Mesodermal cell (in vitro differentiated cells): ENCODE measurements at regions not wholly inside any gene's neighbourhood (a gene's known extent, or its start where the extent isn't known, plus 50 kb on each side); places are given as distances from the start of the nearest gene placed in this dataset.

Source experiments
- H3K27ac ChIP-seq: 2 replicates; pipeline ENCODE4 v1.7.0; 2013; ENCODE audit warnings: mild to moderate bottlenecking, low read depth, low read length, moderate library complexity; ENCODE audit not compliant: severe bottlenecking
- H3K36me3 ChIP-seq: 2 replicates; pipeline ENCODE4 v1.7.1; 2013; ENCODE audit warnings: mild to moderate bottlenecking, low read length, moderate library complexity; ENCODE audit not compliant: control insufficient read depth, insufficient read depth
- H3K4me1 ChIP-seq: one replicate; pipeline ENCODE4 v1.7.1; 2013; ENCODE audit warnings: mild to moderate bottlenecking, low read length; ENCODE audit not compliant: insufficient read depth, control insufficient read depth, poor library complexity, severe bottlenecking
- H3K4me3 ChIP-seq: 2 replicates; pipeline ENCODE4 v1.7.0; 2013; ENCODE audit warnings: low read length, control low read depth, mild to moderate bottlenecking; ENCODE audit not compliant: insufficient read depth, poor library complexity, severe bottlenecking; ENCODE audit errors: extremely low read depth
- H3K9me3 ChIP-seq: 2 replicates; pipeline ENCODE4 v1.7.1; 2013; ENCODE audit warnings: mild to moderate bottlenecking, low read length, moderate library complexity; ENCODE audit not compliant: control insufficient read depth
- WGBS, 2 experiments: methylation state at CpG; one replicate each; pipeline ENCODE4 v1.1.5; 2013; ENCODE audit warnings: missing lambda C conversion rate in 2 of 2; ENCODE audit not compliant: insufficient coverage in 2 of 2; 5-methylcytosine and 5-hydroxymethylcytosine counted together

GRCh38 chr2:58664523-58665151 lies 423.5 kb upstream of the FANCL start:
- Histone ChIP-seq H3K4me1 (peaks cover 6% of the 10 kb centered on the region), H3K36me3 (no peaks in the 10 kb centered on the region), H3K27ac (no peak overlapping the region), H3K9me3 (no peaks in the 10 kb centered on the region), H3K4me3 (no peak overlapping the region)
- 100% methylated on average over 3 to 4 of the region's 5 CpGs for WGBS, 2 experiments

GRCh38 chr2:58660046-58660445 lies 418.9 kb upstream of the FANCL start:
- Histone ChIP-seq H3K4me3 (no peak overlapping the region), H3K36me3 (no peaks in the 10 kb centered on the region), H3K4me1 (peaks cover 6% of the 10 kb centered on the region), H3K27ac (no peak overlapping the region), H3K9me3 (no peaks in the 10 kb centered on the region)
- 85 to 90% methylated on average over 4 of the region's 4 CpGs for WGBS, 2 experiments

DNA sequence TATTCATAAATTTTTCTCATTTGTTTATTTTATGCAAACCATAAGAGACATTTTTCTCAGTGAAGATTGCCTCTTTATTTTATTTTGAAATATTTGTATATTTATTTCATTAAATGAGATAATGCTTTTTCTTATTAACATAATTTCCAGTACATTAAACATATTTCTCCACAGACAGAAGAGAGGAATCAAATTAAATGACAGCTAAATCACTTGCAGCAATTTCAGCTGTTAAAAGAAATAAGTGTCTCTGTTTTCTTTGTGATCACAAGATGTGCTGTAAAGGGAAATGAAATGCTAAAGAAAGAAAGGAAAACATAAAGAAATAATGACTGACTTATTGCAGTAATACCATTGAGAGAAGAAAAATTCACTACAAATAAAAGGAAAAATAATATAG lies 414.0 kb upstream of the FANCL start:
- no peaks in the 10 kb centered on the region for H3K9me3 ChIP-seq
- H3K4me3 ChIP-seq, result no peak overlapping the region
- H3K36me3 ChIP-seq, result no peaks in the 10 kb centered on the region
- no peak overlapping the region for H3K27ac ChIP-seq
- peaks cover 5% of the 10 kb centered on the region for H3K4me1 ChIP-seq

DNA sequence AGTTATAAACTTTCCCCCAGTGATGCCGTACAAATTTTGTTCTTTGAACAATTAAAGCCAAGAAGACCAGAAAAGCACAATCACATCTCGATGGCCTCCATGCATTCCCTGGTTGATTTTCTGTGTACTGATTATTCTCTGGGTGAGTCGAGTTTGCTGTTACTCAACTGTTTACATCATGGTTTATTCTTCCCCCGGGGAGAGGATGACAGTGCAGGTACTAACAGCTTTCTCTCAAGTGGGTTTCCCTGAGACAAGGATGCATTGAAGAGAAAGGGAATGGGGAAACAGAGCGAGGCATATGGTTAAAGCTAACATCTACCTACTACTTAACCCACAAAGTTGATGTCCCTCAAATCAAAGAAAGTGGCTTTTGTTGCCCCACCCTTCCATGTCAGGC lies 410.8 kb upstream of the FANCL start:
- Histone ChIP-seq H3K27ac (no peak overlapping the region), H3K36me3 (no peaks in the 10 kb centered on the region), H3K4me1 (no peaks in the 10 kb centered on the region), H3K4me3 (no peak overlapping the region), H3K9me3 (no peaks in the 10 kb centered on the region)
- WGBS, 2 experiments, result 80% methylated on average over 1 of the region's 5 CpGs; no CpG with 5 or more reads in 1 of the 2 experiments

DNA sequence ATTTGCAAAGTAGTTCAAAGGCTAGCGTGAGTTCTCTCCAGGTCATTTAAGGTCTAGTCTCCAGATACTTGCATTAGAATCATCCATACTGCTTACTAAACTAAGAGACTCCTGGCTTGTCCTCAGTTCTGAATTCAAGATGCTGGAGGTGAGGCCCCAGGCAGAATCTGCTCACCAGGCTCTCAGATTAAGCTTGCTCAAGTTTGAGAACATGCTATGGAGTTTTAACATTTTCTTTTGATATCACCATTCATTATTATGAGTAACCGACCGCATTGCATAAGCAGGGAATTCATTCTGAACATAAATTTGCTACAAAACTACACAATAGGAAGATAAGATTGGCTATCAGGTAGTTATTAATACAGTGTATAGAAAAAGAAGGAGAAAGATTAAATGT lies 409.7 kb upstream of the FANCL start:
- no peaks in the 10 kb centered on the region for H3K36me3 ChIP-seq
- WGBS, 2 experiments, result 80% methylated on average over 1 of the region's 3 CpGs; no CpG with 5 or more reads in 1 of the 2 experiments

GRCh38 chr2:58649756-58650155 lies 408.6 kb upstream of the FANCL start:
- Histone ChIP-seq H3K4me1 (no peaks in the 10 kb centered on the region), H3K4me3 (no peak overlapping the region), H3K36me3 (no peaks in the 10 kb centered on the region), H3K9me3 (no peaks in the 10 kb centered on the region), H3K27ac (no peak overlapping the region)
- WGBS, 2 experiments, result no CpG with 5 or more reads among the region's 2 CpGs

More for the DNA sequence above, 409.7 kb upstream of the FANCL start:
- H3K4me1 ChIP-seq, result no peaks in the 10 kb centered on the region
- no peak overlapping the region for H3K4me3 ChIP-seq
- no peak overlapping the region for H3K27ac ChIP-seq
- no peaks in the 10 kb centered on the region for H3K9me3 ChIP-seq

GRCh38 chr2:58645017-58645416 lies 403.9 kb upstream of the FANCL start:
- Histone ChIP-seq H3K36me3 (no peaks in the 10 kb centered on the region), H3K27ac (no peak overlapping the region), H3K4me1 (no peaks in the 10 kb centered on the region), H3K9me3 (no peaks in the 10 kb centered on the region), H3K4me3 (no peak overlapping the region)
- 88 to 94% methylated on average over 3 to 4 of the region's 4 CpGs for WGBS, 2 experiments

DNA sequence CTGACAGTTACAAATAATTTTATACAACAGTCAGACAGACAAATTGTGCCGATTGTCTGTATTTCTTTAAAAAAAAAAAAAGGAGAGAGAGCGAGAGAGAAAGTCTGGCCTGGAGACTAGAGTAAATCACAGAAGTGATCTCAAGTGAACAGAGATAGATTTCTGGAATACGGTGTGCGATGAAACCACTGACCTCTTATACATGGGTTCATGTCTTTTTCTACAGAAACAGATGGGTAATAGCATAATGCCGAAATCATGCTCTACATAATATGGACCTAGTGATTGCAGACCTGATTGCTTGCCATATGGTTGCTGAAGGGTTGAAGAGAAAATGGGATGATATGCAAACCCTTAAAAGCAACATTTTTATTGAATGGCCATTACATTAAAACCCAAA lies 403.3 kb upstream of the FANCL start:
- no peaks in the 10 kb centered on the region for H3K36me3 ChIP-seq
- H3K4me3 ChIP-seq, result no peak overlapping the region
- H3K4me1 ChIP-seq, result no peaks in the 10 kb centered on the region
- no peaks in the 10 kb centered on the region for H3K9me3 ChIP-seq
- 84% methylated on average over 4 of the region's 5 CpGs; no CpG with 5 or more reads in 1 of the 2 experiments for WGBS, 2 experiments
- H3K27ac ChIP-seq, result no peak overlapping the region

- no peak overlapping the region for H3K4me3 ChIP-seq
- WGBS, 2 experiments, result no CpG with 5 or more reads among the region's 2 CpGs
- H3K9me3 ChIP-seq, result no peaks in the 10 kb centered on the region
- H3K36me3 ChIP-seq, result no peaks in the 10 kb centered on the region
- peaks cover 2% of the 10 kb centered on the region for H3K4me1 ChIP-seq
- H3K27ac ChIP-seq, result no peak overlapping the region
Measured at GRCh38 chr2:58641001-58641400, 399.9 kb upstream of the FANCL start.

DNA sequence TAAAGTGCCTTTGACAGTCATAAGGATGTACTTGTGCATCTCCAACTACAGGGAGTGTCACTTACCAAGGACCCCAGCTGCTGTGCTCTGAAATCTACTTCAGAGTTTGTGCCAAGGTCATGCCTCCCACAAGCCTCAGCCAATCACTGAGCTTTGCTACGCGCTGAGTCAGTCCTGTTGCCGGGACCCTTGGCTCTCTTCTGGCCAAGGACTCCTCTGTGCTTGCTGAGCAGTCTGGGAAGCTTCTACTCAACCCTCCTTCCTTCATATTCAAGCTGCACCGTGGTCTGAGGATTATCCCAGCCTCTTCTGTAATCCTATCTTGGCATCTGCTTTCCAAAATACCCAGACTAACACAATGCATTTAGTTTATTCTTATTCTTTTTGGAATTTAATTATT lies 398.9 kb upstream of the FANCL start:
- WGBS, 2 experiments, result 96 to 100% methylated on average over 3 to 4 of the region's 4 CpGs
- H3K27ac ChIP-seq, result no peak overlapping the region

DNA sequence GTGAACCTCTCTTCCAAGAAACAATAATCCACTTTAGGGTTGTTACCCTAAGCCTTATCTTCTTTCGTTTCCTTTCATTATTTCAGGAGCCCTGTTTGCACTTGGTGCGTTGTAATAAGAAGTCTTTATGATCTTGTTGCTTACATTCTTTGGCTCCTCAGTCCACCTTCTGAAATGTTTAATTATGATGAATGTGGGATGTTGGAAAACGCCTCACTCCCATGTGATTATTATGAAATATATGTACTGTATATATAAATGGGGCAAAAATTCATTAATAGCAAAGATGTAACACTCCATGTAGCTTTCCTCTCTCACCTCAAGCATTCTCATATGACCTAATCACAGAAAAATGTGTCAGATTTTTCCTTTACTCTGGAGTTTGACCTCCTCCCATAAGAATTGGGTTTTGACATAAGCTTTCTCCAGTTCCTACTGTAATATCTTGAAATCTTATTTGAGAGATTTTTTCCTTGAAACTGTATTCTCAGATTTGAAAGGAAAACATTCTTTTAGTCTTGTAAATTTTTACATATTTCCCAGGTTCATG lies 397.2 kb upstream of the FANCL start:
- WGBS, 2 experiments, result no CpG with 5 or more reads among the region's 3 CpGs
- H3K4me1 ChIP-seq, result peaks cover 19% of the 10 kb centered on the region
- H3K36me3 ChIP-seq, result no peaks in the 10 kb centered on the region
- no peaks in the 10 kb centered on the region for H3K9me3 ChIP-seq
- no peak overlapping the region for H3K4me3 ChIP-seq
- H3K27ac ChIP-seq, result peak overlapping the region; percentile 8

More for the DNA sequence above, 398.9 kb upstream of the FANCL start:
- Histone ChIP-seq H3K9me3 (no peaks in the 10 kb centered on the region), H3K36me3 (no peaks in the 10 kb centered on the region), H3K4me1 (peaks cover 12% of the 10 kb centered on the region), H3K4me3 (no peak overlapping the region)
